SK-N-SH (cell line): ENCODE measurements at regions not wholly inside any gene's neighbourhood (a gene's known extent, or its start where the extent isn't known, plus 50 kb on each side); places are given as distances from the start of the nearest gene placed in this dataset.
"Not testable (repeated sequence)": the region's sequence is repeated elsewhere in the genome, so short reads cannot be mapped to it uniquely, and the experiment has no call there.

Source experiments
- CTCF ChIA-PET: fragments of 300-600, 350-600 bp; formaldehyde crosslinking; extraction: SDS; loops from one replicate; lab custom pipeline; 2021; lab: Yijun Ruan, JAX
- POLR2A ChIA-PET: fragments of 350-600 bp; sonication (Branson Sonifier 250); formaldehyde crosslinking; extraction: SDS; loops from one replicate; lab custom pipeline; 2020; ENCODE audit warnings: antibody characterized with exemption, inconsistent platforms; lab: Yijun Ruan, JAX
- DNase-seq: peaks from one replicate; pipeline ENCODE4 v3.0.0; 2012
- H2AFZ ChIP-seq: fragments of 200-600 bp; sonication (generic); 2 replicates; pipeline ENCODE4 v1.8.1; 2016; ENCODE audit warnings: antibody characterized with exemption, mild to moderate bottlenecking, low read depth
- H3F3A ChIP-seq: fragments of 200-600 bp; sonication (generic); replicated peaks from 2 replicates; pipeline ENCODE3; 2016; ENCODE audit warnings: antibody characterized with exemption, mild to moderate bottlenecking; ENCODE audit not compliant: insufficient read depth
- H3K27ac ChIP-seq, 2 experiments: fragments of 200-500 bp in 1 of 2; fragments of 200-600 bp in 1 of 2; sonication (Bioruptor generic) in 1 of 2; sonication (generic), shearing (Covaris generic) in 1 of 2; 2 replicates each; pipeline versions ENCODE4 v1.5.1 to v1.6.1; 2014 to 2016; ENCODE audit warnings: low read depth in 2 of 2, inconsistent platforms in 1 of 2, low read length in 1 of 2, mild to moderate bottlenecking in 1 of 2, mixed read lengths in 1 of 2
- H3K27me3 ChIP-seq: fragments of 200-600 bp; sonication (generic), shearing (Covaris generic); 2 replicates; pipeline ENCODE4 v1.6.1; 2016; ENCODE audit warnings: mixed run types; ENCODE audit not compliant: insufficient read depth
- H3K36me3 ChIP-seq, 2 experiments: fragments of 200-500 bp in 1 of 2; fragments of 200-600 bp in 1 of 2; sonication (Bioruptor generic) in 1 of 2; sonication (generic) in 1 of 2; replicated peaks in 1 of 2; 2 replicates each; pipeline versions ENCODE3 to v1.5.1; 2014 to 2016; ENCODE audit warnings: low read length in 1 of 2, mild to moderate bottlenecking in 1 of 2; ENCODE audit not compliant: insufficient read depth in 2 of 2, control insufficient read depth in 1 of 2
- H3K4me1 ChIP-seq, 2 experiments: fragments of 200-500 bp in 1 of 2; fragments of 200-600 bp in 1 of 2; sonication (Bioruptor generic) in 1 of 2; sonication (generic), shearing (Covaris generic) in 1 of 2; 2 replicates each; pipeline versions ENCODE4 v1.5.1 to v1.6.1; 2014 to 2016; ENCODE audit warnings: low read depth in 1 of 2, low read length in 1 of 2, mixed run types in 1 of 2; ENCODE audit not compliant: insufficient read depth in 2 of 2, control insufficient read depth in 1 of 2
- H3K4me2 ChIP-seq: fragments of 200-600 bp; sonication (generic), shearing (Covaris generic); 2 replicates; pipeline ENCODE4 v1.6.1; 2017; ENCODE audit warnings: mixed run types
- H3K4me3 ChIP-seq, 2 experiments: fragments of 200-500 bp in 1 of 2; fragments of 200-600 bp in 1 of 2; sonication (Bioruptor generic) in 1 of 2; sonication (generic), shearing (Covaris generic) in 1 of 2; 2 replicates each; pipeline versions ENCODE4 v1.5.1 to v1.8.1; 2014 to 2016; ENCODE audit warnings: low read depth in 2 of 2, inconsistent platforms in 1 of 2, low read length in 1 of 2, mild to moderate bottlenecking in 1 of 2, mixed read lengths in 1 of 2, moderate library complexity in 1 of 2
- H3K79me2 ChIP-seq: fragments of 200-600 bp; sonication (generic); 2 replicates; pipeline ENCODE4 v1.8.1; 2017; ENCODE audit warnings: mild to moderate bottlenecking; ENCODE audit not compliant: insufficient read depth
- H3K9ac ChIP-seq: fragments of 200-600 bp; sonication (generic); 2 replicates; pipeline ENCODE4 v1.6.1; 2017; ENCODE audit warnings: mixed run types
- H3K9me2 ChIP-seq: fragments of 200-600 bp; sonication (generic); 2 replicates; pipeline ENCODE4 v1.6.1; 2017; ENCODE audit warnings: mixed run types
- H3K9me3 ChIP-seq: fragments of 200-600 bp; sonication (generic); 2 replicates; pipeline ENCODE4 v1.6.1; 2017; ENCODE audit warnings: mixed run types, mild to moderate bottlenecking, moderate library complexity
- H4K20me1 ChIP-seq: fragments of 200-600 bp; sonication (generic); 2 replicates; pipeline ENCODE4 v1.6.1; 2017; ENCODE audit warnings: mild to moderate bottlenecking, mixed run types; ENCODE audit not compliant: insufficient read depth
- FOSL2 ChIP-seq: IDR thresholded peaks from 2 replicates; pipeline ENCODE4 v1.4.0; 2012; ENCODE audit warnings: low read depth, mild to moderate bottlenecking, moderate library complexity, borderline replicate concordance
- FOXJ3 ChIP-seq: sonication (generic); formaldehyde crosslinking; IDR thresholded peaks from 2 replicates; pipeline ENCODE4 v1.5.1; 2020; ENCODE audit warnings: mild to moderate bottlenecking, missing genetic modification reagents
- MEF2A ChIP-seq: IDR thresholded peaks from 2 replicates; pipeline ENCODE4 v1.4.0; 2012; ENCODE audit warnings: low read depth, borderline replicate concordance
- RAD21 ChIP-seq: IDR thresholded peaks from 2 replicates; pipeline ENCODE4 v1.6.1; 2012; ENCODE audit warnings: mild to moderate bottlenecking, low read length
- RFX5 ChIP-seq: IDR thresholded peaks from 2 replicates; pipeline ENCODE4 v1.6.1; 2012; ENCODE audit warnings: mild to moderate bottlenecking, improper control_type of control experiment, low read length
- USF1 ChIP-seq: IDR thresholded peaks from 2 replicates; pipeline ENCODE4 v1.4.0; 2012; ENCODE audit warnings: low read depth, borderline replicate concordance
- YY1 ChIP-seq: IDR thresholded peaks from 2 replicates; pipeline ENCODE4 v1.4.0; 2012; ENCODE audit warnings: low read depth, mild to moderate bottlenecking
- WGBS: methylation state at CpG from one replicate; pipeline ENCODE4 v1.1.6; 2017; ENCODE audit warnings: low lambda C conversion rate; 5-methylcytosine and 5-hydroxymethylcytosine counted together
- TF ChIP-seq, protein P1 (sequence below): fragments of 150-350 bp; IDR thresholded peaks from 2 replicates; pipeline ENCODE4 v1.6.1; 2017; ENCODE audit warnings: antibody characterized with exemption, low read length, low read depth, borderline replicate concordance
- TF ChIP-seq, protein P2 (sequence below): IDR thresholded peaks from 2 replicates; pipeline ENCODE4; 2012

GRCh38 chr1:168488138-168488537, 55.7 kb downstream of the XCL2 start (continued):
- TF ChIP-seq USF1 (no peak), RAD21 (no peak)
- TF ChIP-seq, all 33 proteins: peak for 3

DNA sequence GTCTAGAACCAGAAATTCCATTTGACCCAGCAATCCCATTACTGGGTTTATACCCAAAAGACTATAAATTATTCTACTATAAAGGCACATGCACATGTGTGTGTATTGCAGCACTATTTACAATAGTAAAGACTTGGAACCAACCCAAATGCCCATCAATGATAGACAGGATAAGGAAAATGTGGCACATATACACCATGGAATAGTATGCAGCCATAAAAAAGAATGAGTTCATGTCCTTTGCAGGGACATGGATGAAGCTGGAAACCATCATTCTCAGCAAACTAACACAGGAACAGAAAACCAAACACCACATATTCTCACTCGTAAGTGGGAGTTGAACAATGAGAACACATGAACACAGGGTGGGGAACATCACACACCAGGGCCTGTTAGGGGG, 57.0 kb downstream of the XCL2 start:
- H3K9me2 ChIP-seq, DNase-seq, H3K4me2 ChIP-seq, H3K9me3 ChIP-seq, H3K79me2 ChIP-seq, CTCF ChIA-PET, H2AFZ ChIP-seq, H3K9ac ChIP-seq, H3K4me3 ChIP-seq, POLR2A ChIA-PET, H3K27ac ChIP-seq, H3K27me3 ChIP-seq, H3K36me3 ChIP-seq, H3F3A ChIP-seq, H4K20me1 ChIP-seq: not testable (repeated sequence)
- 93% methylated on average over 1 of the region's 1 CpG for WGBS
- H3K4me1 ChIP-seq = peaks cover 10% of the 10 kb centered on the region in 2 experiments; a peak in 2 of 4 replicates

DNA sequence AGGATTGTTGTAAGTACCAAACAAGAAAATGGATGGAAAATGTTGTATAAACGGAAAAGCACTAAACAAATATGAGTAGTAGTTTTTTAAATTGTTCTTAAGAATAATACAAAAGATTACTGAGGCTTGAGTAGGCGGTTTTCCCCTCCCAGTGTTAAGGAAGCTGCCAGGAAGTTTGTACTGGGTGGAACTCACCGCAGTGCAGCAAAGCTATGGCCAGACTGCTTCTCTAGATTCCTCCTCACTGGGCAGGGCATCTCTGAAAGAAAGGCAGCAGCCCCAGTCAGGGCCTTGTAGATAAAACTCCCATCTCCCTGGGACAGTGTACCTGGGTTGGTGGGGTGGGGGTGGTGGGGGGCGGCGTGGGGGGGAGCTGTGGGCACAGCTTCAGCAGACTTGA, 58.7 kb downstream of the XCL2 start:
- Histone ChIP-seq H3K4me2 (no peak overlapping the region), H3K9me3 (no peaks in the 10 kb centered on the region), H3K79me2 (no peaks in the 10 kb centered on the region), H3K4me1 (peaks cover 10% of the 10 kb centered on the region in 2 experiments; a peak in 2 of 4 replicates), H3K27me3 (no peaks in the 10 kb centered on the region), H4K20me1 (no peaks in the 10 kb centered on the region), H3K9ac (no peak overlapping the region), H3K27ac (peak overlapping the region in 1 of 2 experiments; percentile 97; a peak in 2 of 4 replicates), H3K36me3 (no peaks in the 10 kb centered on the region), H2AFZ (no peak overlapping the region), H3K9me2 (no peaks in the 10 kb centered on the region), H3K4me3 (no peak overlapping the region), H3F3A (no peaks in the 10 kb centered on the region)
- WGBS = 79% methylated on average over 5 of the region's 5 CpGs
- POLR2A ChIA-PET = no interaction called here
- TF ChIP-seq MEF2A (no peak), YY1 (no peak)
- TF ChIP-seq, protein P1, sequence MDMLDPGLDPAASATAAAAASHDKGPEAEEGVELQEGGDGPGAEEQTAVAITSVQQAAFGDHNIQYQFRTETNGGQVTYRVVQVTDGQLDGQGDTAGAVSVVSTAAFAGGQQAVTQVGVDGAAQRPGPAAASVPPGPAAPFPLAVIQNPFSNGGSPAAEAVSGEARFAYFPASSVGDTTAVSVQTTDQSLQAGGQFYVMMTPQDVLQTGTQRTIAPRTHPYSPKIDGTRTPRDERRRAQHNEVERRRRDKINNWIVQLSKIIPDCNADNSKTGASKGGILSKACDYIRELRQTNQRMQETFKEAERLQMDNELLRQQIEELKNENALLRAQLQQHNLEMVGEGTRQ = no peak
- DNase-seq = no peak
- CTCF ChIA-PET = no interaction called here

- H3K9me2 ChIP-seq = no peaks in the 10 kb centered on the region
- no peak overlapping the region for H3K4me3 ChIP-seq
- peaks cover 10% of the 10 kb centered on the region in 2 experiments; a peak in 2 of 4 replicates for H3K4me1 ChIP-seq
- peak overlapping the region in 1 of 2 experiments; percentile 97; a peak in 2 of 4 replicates for H3K27ac ChIP-seq
- CTCF ChIA-PET = no interaction called here
- no peaks in the 10 kb centered on the region for H3F3A ChIP-seq
- POLR2A ChIA-PET = no interaction called here
- no peak overlapping the region for H2AFZ ChIP-seq
- no peak for DNase-seq
- no peak overlapping the region for H3K9ac ChIP-seq
- no peaks in the 10 kb centered on the region for H3K27me3 ChIP-seq
- no peaks in the 10 kb centered on the region for H3K79me2 ChIP-seq
- H3K9me3 ChIP-seq = no peaks in the 10 kb centered on the region
- H4K20me1 ChIP-seq = no peaks in the 10 kb centered on the region
- H3K36me3 ChIP-seq = no peaks in the 10 kb centered on the region
- H3K4me2 ChIP-seq = no peak overlapping the region
- TF ChIP-seq FOXJ3 (CRISPR knock-in tag) (no peak), FOSL2 (no peak), RFX5 (no peak)
- TF ChIP-seq, protein P2, sequence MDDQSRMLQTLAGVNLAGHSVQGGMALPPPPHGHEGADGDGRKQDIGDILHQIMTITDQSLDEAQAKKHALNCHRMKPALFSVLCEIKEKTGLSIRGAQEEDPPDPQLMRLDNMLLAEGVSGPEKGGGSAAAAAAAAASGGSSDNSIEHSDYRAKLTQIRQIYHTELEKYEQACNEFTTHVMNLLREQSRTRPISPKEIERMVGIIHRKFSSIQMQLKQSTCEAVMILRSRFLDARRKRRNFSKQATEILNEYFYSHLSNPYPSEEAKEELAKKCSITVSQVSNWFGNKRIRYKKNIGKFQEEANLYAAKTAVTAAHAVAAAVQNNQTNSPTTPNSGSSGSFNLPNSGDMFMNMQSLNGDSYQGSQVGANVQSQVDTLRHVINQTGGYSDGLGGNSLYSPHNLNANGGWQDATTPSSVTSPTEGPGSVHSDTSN = no peak
- TF ChIP-seq, all 33 proteins: peak for 0
These were observed 59.7 kb downstream of the XCL2 start for GRCh38 chr1:168484083-168484482.
